Thymus (tissue), 11 donors: ENCODE measurements at regions not wholly inside any gene's neighbourhood (a gene's known extent, or its start where the extent isn't known, plus 50 kb on each side); places are given as distances from the start of the nearest gene placed in this dataset.
A peak's percentile ranks its signal among the peaks of the same experiment; 100 is the strongest.
"Not testable (repeated sequence)": the region's sequence is repeated elsewhere in the genome, so short reads cannot be mapped to it uniquely, and the experiment has no call there.

Experiments used
- DNase-seq, 9 donors: peaks; one replicate each; pipeline ENCODE4 v3.0.0-alpha.2; 2013; ENCODE audit warnings: low spot score in 9 of 9, low read depth in 6 of 9, missing footprints in 1 of 9
- H3K27ac ChIP-seq, 2 donors: one replicate each; pipeline ENCODE4 v1.5.1; 2013; ENCODE audit warnings: control low read depth in 1 of 2, low read depth in 1 of 2, low read length in 1 of 2, mild to moderate bottlenecking in 1 of 2, moderate library complexity in 1 of 2
- H3K27me3 ChIP-seq, 2 donors: one replicate each; pipeline ENCODE4 v1.5.1; 2013; ENCODE audit warnings: low read length in 1 of 2; ENCODE audit not compliant: control insufficient read depth in 2 of 2, insufficient read depth in 1 of 2
- H3K36me3 ChIP-seq, 2 donors: one replicate each; pipeline ENCODE4 v1.5.1; 2013; ENCODE audit warnings: low read length in 1 of 2, mild to moderate bottlenecking in 1 of 2, moderate library complexity in 1 of 2; ENCODE audit not compliant: control insufficient read depth in 2 of 2, insufficient read depth in 2 of 2
- H3K4me1 ChIP-seq, 2 donors: one replicate each; pipeline ENCODE4 v1.5.1; 2013; ENCODE audit warnings: low read length in 2 of 2; ENCODE audit not compliant: control insufficient read depth in 2 of 2, insufficient read depth in 2 of 2
- H3K4me3 ChIP-seq, 2 donors: one replicate each; pipeline ENCODE4 v1.5.1; 2013; ENCODE audit warnings: low read length in 2 of 2, control low read depth in 1 of 2, mild to moderate bottlenecking in 1 of 2
- H3K9me3 ChIP-seq, 2 donors: one replicate each; pipeline ENCODE4 v1.5.1; 2013; ENCODE audit warnings: low read length in 1 of 2, mild to moderate bottlenecking in 1 of 2; ENCODE audit not compliant: control insufficient read depth in 2 of 2, insufficient read depth in 1 of 2
- WGBS: extraction: QIAGEN DNeasy Blood & Tissue Kit; methylation state at CpG from one replicate; pipeline ENCODE4 v1.1.7; 2013; 5-methylcytosine and 5-hydroxymethylcytosine counted together
- donor health status: healthy.

- Histone ChIP-seq H3K4me1 (no peaks in the 10 kb centered on the region), H3K27me3 (no peaks in the 10 kb centered on the region), H3K36me3 (no peaks in the 10 kb centered on the region), H3K4me3 (no peak overlapping the region), H3K27ac (no peak overlapping the region), H3K9me3 (no peaks in the 10 kb centered on the region)
- WGBS, result 94% methylated on average over 2 of the region's 2 CpGs
- DNase-seq, result peak in 1 of 9 donors; percentile 8
These were observed 169.5 kb upstream of the POC5 start for GRCh38 chr5:75886706-75887105.

GRCh38 chr5:75885849-75886596 is 168.8 kb upstream of the POC5 start:
- Histone ChIP-seq H3K4me3 (no peak overlapping the region), H3K27me3 (no peaks in the 10 kb centered on the region), H3K27ac (no peak overlapping the region), H3K4me1 (no peaks in the 10 kb centered on the region), H3K36me3 (no peaks in the 10 kb centered on the region), H3K9me3 (no peaks in the 10 kb centered on the region)
- WGBS, result 82% methylated on average over 2 of the region's 2 CpGs
- DNase-seq, result no peak

- 95% methylated on average over 1 of the region's 1 CpG for WGBS
- no peaks in the 10 kb centered on the region for H3K27me3 ChIP-seq
- H3K9me3 ChIP-seq, result no peaks in the 10 kb centered on the region
These were observed 168.1 kb upstream of the POC5 start for GRCh38 chr5:75885321-75885720.

GRCh38 chr5:75869891-75870290 is 152.7 kb upstream of the POC5 start:
- Histone ChIP-seq H3K4me3 (no peak overlapping the region), H3K4me1 (no peaks in the 10 kb centered on the region), H3K27me3 (no peaks in the 10 kb centered on the region), H3K27ac (no peak overlapping the region), H3K9me3 (no peaks in the 10 kb centered on the region), H3K36me3 (no peaks in the 10 kb centered on the region)
- no peak for DNase-seq
- 82% methylated on average over 2 of the region's 2 CpGs for WGBS

More at GRCh38 chr5:75885321-75885720, 168.1 kb upstream of the POC5 start:
- no peaks in the 10 kb centered on the region for H3K4me1 ChIP-seq
- no peak overlapping the region for H3K4me3 ChIP-seq
- no peaks in the 10 kb centered on the region for H3K36me3 ChIP-seq
- no peak for DNase-seq
- no peak overlapping the region for H3K27ac ChIP-seq

GRCh38 chr5:75862872-75863271 is 145.6 kb upstream of the POC5 start:
- Histone ChIP-seq H3K9me3 (no peaks in the 10 kb centered on the region), H3K4me3 (no peak overlapping the region), H3K36me3 (no peaks in the 10 kb centered on the region), H3K27me3 (no peaks in the 10 kb centered on the region), H3K4me1 (no peaks in the 10 kb centered on the region), H3K27ac (no peak overlapping the region)
- DNase-seq, result no peak
- 96% methylated on average over 5 of the region's 5 CpGs for WGBS

GRCh38 chr5:75859621-75860020 is 142.4 kb upstream of the POC5 start:
- H3K4me1 ChIP-seq, H3K4me3 ChIP-seq, DNase-seq, H3K27me3 ChIP-seq, H3K27ac ChIP-seq, H3K9me3 ChIP-seq, H3K36me3 ChIP-seq: not testable (repeated sequence)
- WGBS, result 87% methylated on average over 11 of the region's 11 CpGs

- Histone ChIP-seq H3K36me3 (no peaks in the 10 kb centered on the region), H3K27me3 (no peaks in the 10 kb centered on the region), H3K4me1 (no peaks in the 10 kb centered on the region), H3K4me3 (no peak overlapping the region), H3K27ac (no peak overlapping the region), H3K9me3 (no peaks in the 10 kb centered on the region)
- no peak for DNase-seq
These were observed 138.8 kb upstream of the POC5 start for GRCh38 chr5:75856056-75856455.

GRCh38 chr5:75848077-75848476 is 130.8 kb upstream of the POC5 start:
- 92% methylated on average over 1 of the region's 1 CpG for WGBS
- Histone ChIP-seq H3K36me3 (no peaks in the 10 kb centered on the region), H3K4me1 (no peaks in the 10 kb centered on the region), H3K4me3 (no peak overlapping the region), H3K9me3 (no peaks in the 10 kb centered on the region), H3K27ac (no peak overlapping the region), H3K27me3 (no peaks in the 10 kb centered on the region)
- DNase-seq, result no peak

- no peaks in the 10 kb centered on the region for H3K27me3 ChIP-seq
- no peaks in the 10 kb centered on the region for H3K9me3 ChIP-seq
- no peak overlapping the region for H3K27ac ChIP-seq
- no peaks in the 10 kb centered on the region for H3K4me1 ChIP-seq
- WGBS, result 85% methylated on average over 1 of the region's 1 CpG
- H3K36me3 ChIP-seq, result no peaks in the 10 kb centered on the region
- no peak overlapping the region for H3K4me3 ChIP-seq
- peak in 1 of 9 donors; percentile 1 for DNase-seq
These were observed 130.4 kb upstream of the POC5 start for GRCh38 chr5:75847561-75848021.
